Omental fat pad (tissue), 3 donors: ENCODE measurements at regions not wholly inside any gene's neighbourhood (a gene's known extent, or its start where the extent isn't known, plus 50 kb on each side); places are given as distances from the start of the nearest gene placed in this dataset.

Source experiments
- ATAC-seq: fragments of 150-250 bp; one replicate; pipeline ENCODE4 v1.9.1; 2016; ENCODE audit warnings: mild to moderate bottlenecking, moderate library complexity; ENCODE audit not compliant: low FRiP score
- DNase-seq: peaks from one replicate; pipeline ENCODE4 v3.0.0-alpha.2; 2019; ENCODE audit warnings: low spot score
- CTCF ChIP-seq, 3 donors: fragments of 450-650 bp; IDR thresholded peaks; one replicate each; pipeline ENCODE4 v1.5.1; 2016 to 2017; ENCODE audit warnings: antibody characterized with exemption in 3 of 3, mild to moderate bottlenecking in 3 of 3, moderate library complexity in 2 of 3

- no peak for ATAC-seq
- TF ChIP-seq CTCF (IDR thresholded peaks at IDR 0.05): no peak
- no peak for DNase-seq
Measured at GRCh38 chr7:155210356-155210755, 87.3 kb upstream of the INSIG1 start.

GRCh38 chr7:155211173-155211572 is 86.5 kb upstream of the INSIG1 start:
- TF ChIP-seq CTCF (IDR thresholded peaks at IDR 0.05): no peak
- ATAC-seq (no peak), DNase-seq (no peak)

GRCh38 chr7:155211761-155212160 is 85.9 kb upstream of the INSIG1 start:
- ATAC-seq: no peak
- no peak for DNase-seq
- TF ChIP-seq CTCF (IDR thresholded peaks at IDR 0.05): no peak

GRCh38 chr7:155212301-155213015 is 85.2 kb upstream of the INSIG1 start:
- DNase-seq: no peak
- no peak for TF ChIP-seq CTCF (IDR thresholded peaks at IDR 0.05)
- ATAC-seq: no peak

GRCh38 chr7:155213385-155213784 is 84.3 kb upstream of the INSIG1 start:
- ATAC-seq (no peak), DNase-seq (no peak)
- no peak for TF ChIP-seq CTCF (IDR thresholded peaks at IDR 0.05)

GRCh38 chr7:155213955-155214740 is 83.5 kb upstream of the INSIG1 start:
- ATAC-seq: peak; percentile 65
- no peak for DNase-seq
- TF ChIP-seq CTCF (IDR thresholded peaks at IDR 0.05): no peak
